MM.1S (cell line): ENCODE measurements at regions not wholly inside any gene's neighbourhood (a gene's known extent, or its start where the extent isn't known, plus 50 kb on each side); places are given as distances from the start of the nearest gene placed in this dataset.

Source experiments
- CTCF ChIP-seq: fragments of 300-600 bp; sonication (generic); IDR thresholded peaks from 2 replicates; pipeline ENCODE4 v1.5.1; 2016; ENCODE audit warnings: antibody characterized with exemption, low read length, mixed read lengths
- EZH2 ChIP-seq: fragments of 300-600 bp; sonication (generic); optimal IDR thresholded peaks from 2 replicates; pipeline ENCODE3; 2017; ENCODE audit warnings: low read depth, mild to moderate bottlenecking, antibody characterized with exemption, low read length, mixed read lengths

GRCh38 chr12:23230899-23231298 lies 605.9 kb downstream of the ETNK1 start:
- TF ChIP-seq EZH2 = no peak
- no peak for TF ChIP-seq CTCF
